ENCODE measurements at regions not wholly inside any gene's neighbourhood (a gene's known extent, or its start where the extent isn't known, plus 50 kb on each side); places are given as distances from the start of the nearest gene placed in this dataset.
"Not testable (repeated sequence)": the region's sequence is repeated elsewhere in the genome, so short reads cannot be mapped to it uniquely, and the experiment has no call there.

DNA sequence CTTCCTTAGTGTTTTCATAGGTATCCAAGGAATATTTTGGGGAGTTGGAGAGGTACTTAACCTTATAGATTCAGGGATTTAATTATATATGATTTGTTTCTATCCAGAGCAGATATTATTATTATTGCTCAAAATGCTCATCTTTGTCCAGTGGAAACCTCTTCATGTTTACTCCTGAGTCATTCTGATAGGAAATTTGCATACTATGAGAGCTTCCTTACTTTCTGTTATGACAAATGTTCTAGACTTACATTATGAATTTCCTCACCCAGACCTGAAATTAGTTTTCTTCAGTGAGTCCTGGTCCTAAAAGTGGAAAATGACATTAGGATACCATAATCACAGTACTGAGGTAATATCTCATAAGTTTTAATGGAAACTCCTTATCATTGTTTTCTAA lies 57.5 kb upstream of the PLPPR5 start:
- DNase-seq = no peak
- in situ Hi-C loops (cut with MboI; ENCODE audit: low pct_unique_long_range_greater_than_20kb, low sequenced_read_pairs) = no loop called here

DNA sequence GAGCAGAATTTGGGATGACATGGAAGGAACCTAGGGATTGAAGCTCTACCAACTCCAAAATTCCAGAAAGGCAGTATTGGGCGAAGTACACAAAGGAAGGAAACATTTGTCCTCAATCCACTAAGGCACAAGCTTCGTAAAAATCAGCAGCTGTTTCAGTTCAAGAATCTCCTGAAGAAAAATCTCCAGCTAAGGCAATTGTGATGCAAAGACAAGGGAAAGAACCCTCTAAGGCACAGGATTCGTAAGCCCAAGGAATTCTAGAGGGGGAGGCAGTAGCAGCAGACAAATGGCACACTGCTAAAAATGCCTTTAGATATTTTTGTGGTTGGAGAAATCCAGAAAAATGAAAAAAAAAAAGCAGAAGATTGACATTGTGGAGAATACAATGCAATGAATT lies 64.5 kb upstream of the PLPPR5 start:
- in situ Hi-C loops (cut with MboI; ENCODE audit: low pct_unique_long_range_greater_than_20kb, low sequenced_read_pairs) = no loop called here
- DNase-seq = no peak

DNA sequence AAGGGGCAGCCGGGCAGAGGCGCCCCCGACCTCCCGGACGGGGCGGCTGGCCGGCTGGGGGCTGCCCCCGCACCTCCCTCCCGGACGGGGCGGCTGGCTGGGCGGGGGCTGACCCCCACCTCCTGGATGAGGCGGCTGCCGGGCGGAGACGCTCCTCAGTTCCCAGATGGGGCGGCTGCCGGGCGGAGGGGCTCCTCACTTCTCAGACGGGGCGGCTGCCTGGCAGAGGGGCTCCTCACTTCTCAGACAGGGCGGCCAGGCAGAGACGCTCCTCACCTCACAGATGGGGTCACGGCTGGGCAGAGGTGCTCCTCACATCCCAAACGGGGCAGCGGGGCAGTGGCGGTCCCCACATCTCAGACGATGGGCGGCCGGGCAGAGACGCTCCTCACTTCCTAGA lies 73.9 kb upstream of the PLPPR5 start:
- DNase-seq; in situ Hi-C loops (cut with MboI; ENCODE audit: low pct_unique_long_range_greater_than_20kb, low sequenced_read_pairs): not testable (repeated sequence)

DNA sequence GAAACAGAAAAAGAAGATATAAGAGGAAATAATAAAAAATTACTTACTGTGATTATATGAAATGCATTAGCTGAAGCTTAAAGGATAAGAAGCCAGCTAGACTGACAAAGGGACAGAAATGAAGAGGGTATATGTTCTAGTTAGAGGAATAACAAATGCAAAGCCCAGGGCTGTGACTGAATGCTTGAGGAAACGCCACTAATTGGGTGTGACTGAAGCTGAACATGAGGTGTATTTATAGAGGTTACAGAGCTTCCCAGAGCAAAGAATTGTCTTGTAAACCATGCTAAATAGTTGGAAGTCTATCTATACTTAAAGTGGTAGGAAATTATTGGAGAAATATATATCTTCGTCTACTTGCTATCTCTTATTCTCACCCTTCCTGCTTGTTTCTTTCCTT lies 77.7 kb upstream of the PLPPR5 start:
- in situ Hi-C loops (cut with MboI; ENCODE audit: low pct_unique_long_range_greater_than_20kb, low sequenced_read_pairs) = no loop called here
- DNase-seq = no peak

DNA sequence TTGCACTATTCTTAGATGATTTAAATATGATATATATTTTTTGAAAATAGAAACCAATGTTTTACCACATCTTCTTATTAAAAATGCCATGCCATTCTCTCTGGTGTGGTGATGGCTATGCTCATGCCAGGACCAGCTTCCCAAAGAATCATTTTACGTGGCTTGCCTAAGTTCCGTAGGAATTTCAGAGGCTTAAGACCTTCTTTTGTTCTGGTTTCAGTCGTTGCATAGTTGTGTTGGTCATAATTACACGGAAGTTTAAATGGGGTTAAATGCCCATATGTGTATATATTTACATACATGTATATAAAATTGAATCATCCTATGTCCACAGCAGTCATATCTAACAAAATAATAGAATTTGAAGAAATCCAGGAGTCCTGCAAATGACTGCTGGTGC lies 78.7 kb upstream of the PLPPR5 start:
- in situ Hi-C loops (cut with MboI; ENCODE audit: low pct_unique_long_range_greater_than_20kb, low sequenced_read_pairs) = no loop called here
- no peak for DNase-seq

DNA sequence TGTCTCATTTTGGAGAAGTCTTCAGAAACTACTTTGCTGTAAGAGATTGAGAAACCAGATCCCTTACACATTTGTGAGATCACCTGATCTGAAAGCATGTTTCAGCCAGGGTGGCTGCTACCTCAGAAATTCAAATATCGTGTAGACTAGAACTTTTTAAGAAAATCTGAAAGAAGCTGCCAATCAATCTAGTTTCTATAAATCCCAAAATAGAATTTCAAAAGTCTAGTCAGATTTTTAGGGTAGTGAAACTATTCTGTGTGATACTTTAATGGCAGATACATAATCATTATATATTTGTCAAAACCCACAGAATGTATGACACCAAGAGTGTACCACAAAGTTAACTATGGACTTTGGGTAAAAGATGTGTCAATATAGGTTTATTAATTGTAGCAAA lies 79.9 kb upstream of the PLPPR5 start:
- in situ Hi-C loops (cut with MboI; ENCODE audit: low pct_unique_long_range_greater_than_20kb, low sequenced_read_pairs) = no loop called here
- DNase-seq = no peak

DNA sequence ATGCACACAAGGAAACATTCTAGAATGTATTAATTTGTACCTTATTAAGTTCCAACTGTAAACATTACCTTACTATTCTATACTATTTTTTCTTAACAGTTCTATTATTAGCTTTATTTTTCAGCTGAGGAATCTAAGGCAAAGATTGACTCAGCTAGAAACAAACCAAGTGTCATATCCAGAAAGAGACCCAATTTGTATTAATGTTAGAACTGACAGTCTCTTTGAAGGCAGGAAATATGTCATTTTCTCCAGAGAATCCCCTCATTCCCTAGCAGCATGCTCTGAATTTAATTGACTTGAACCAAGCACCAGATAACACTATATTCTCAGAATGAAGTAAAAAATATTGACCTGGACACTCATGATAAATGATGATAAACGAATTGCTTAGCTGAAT lies 81.4 kb upstream of the PLPPR5 start:
- no peak for DNase-seq
- in situ Hi-C loops (cut with MboI; ENCODE audit: low pct_unique_long_range_greater_than_20kb, low sequenced_read_pairs) = no loop called here

DNA sequence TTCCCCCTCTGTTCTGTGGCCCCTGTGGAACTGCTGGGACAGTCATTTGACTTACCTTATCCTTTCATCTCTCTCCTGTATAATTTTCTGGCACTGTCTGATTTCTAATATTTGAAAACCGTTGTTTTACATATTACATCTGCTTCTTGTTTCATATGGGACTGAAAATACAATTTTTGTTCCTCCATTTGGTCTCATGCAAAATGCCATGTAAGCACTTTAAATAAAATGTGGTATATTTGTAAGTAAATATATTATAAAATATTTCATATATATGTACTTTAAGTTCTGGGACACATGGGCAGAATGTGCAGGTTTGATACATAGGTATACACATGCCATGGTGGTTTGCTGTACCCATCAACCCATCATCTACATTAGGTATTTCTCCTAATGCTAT lies 93.9 kb upstream of the PLPPR5 start:
- in situ Hi-C loops (cut with MboI; ENCODE audit: low pct_unique_long_range_greater_than_20kb, low sequenced_read_pairs) = no loop called here
- DNase-seq = no peak

DNA sequence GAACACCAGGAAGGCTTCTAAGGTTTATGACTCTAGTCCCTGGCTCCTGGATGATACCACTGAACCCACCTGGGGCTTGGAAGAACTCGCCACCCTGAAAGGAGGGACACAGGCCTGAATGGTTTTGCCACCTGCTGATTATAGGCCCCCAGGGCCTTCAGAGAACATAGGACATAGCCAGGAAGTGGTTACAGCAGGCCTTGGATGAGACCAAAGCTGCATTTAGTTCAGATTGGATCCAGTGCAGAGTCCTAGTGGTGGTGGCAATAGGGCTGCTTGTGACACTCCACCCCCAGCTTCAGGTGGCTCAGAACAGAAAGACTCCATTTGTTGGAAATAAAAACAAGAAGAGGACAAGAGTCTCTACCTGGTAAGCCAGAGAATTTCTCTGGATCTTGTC lies 101.6 kb upstream of the PLPPR5 start:
- DNase-seq = no peak
- in situ Hi-C loops (cut with MboI; ENCODE audit: low pct_unique_long_range_greater_than_20kb, low sequenced_read_pairs) = no loop called here

DNA sequence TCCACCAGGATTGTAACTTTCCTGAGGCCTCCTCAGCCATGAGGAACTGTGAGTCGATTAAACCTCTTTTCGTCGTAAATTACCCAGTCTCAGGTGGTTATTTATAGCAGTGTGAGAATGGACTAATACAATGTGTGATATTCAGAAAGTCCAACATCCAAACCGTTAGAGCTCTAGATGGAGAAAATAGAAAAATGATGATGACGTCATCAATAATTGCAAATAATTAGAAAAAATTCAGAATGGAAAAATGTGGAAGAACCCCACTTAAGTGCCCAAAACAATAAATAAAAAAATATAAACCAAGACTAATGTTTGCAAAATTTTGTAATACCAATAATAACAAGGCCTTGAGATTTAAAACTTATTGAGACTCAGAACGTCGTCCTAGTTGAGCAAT lies 103.0 kb upstream of the PLPPR5 start:
- in situ Hi-C loops (cut with MboI; ENCODE audit: low pct_unique_long_range_greater_than_20kb, low sequenced_read_pairs) = no loop called here
- DNase-seq = no peak

DNA sequence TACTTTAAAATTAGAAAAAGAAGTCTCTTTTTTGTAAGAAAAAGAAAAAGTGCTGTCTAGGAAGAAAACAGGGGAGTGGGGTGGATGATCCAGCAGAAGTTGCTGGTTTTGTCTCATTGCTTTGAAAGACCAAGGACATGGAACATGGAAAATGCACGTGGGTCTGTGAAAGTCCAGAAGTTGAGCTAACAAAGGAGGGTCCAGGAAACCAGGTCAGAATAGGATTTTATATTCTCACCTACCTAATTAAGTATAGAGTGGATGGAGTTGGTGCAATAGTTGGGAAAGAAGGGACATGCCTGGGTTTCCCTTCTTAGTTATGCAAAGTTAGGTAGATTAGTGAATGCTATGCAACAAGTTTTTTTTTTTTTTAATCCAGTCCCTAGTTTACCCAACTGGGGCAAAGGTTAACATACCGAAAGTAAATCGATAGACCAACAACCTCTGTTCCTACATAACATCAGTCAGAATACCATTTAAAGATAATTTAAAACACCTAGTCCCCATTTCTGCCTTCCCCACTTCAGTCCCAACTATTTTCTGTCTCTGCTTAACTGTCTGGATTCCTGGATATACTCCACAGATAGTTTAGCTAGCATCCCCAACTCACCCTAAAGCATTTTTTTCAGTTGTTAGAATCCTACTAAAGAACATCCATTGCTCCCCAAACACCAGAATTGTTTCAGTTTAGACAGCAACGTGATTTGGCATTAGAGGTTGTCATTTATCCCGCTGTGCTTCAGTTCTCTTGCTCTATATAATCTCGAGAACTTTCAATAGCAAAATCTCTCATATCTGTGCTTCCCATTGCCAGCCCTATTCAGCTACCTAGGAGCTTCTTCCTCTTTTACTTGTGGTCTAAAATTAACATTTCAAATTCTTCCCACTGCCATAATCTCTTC lies 105.7 kb upstream of the PLPPR5 start:
- in situ Hi-C loops (cut with MboI; ENCODE audit: low pct_unique_long_range_greater_than_20kb, low sequenced_read_pairs) = no loop called here
- peak; percentile 3 for DNase-seq

DNA sequence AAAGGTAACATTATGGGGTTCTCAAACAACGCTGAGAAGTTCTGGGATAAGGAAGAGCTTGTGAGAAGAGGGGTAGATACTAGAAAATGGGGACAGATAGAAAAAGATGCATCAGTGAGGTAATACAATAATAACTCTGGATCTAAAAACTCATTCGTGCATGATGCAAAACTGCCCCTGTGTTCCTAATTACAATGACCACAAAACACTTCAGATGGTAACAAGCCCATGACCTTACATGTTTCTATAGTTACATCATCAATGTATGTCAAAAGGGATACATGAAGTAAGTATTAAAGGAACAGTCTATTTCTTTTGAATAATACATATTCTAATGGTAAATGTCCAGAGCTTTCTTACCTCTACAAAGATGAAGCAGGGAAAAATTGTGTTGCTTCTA lies 110.6 kb upstream of the PLPPR5 start:
- no peak for DNase-seq
- in situ Hi-C loops (cut with MboI; ENCODE audit: low pct_unique_long_range_greater_than_20kb, low sequenced_read_pairs) = no loop called here

DNA sequence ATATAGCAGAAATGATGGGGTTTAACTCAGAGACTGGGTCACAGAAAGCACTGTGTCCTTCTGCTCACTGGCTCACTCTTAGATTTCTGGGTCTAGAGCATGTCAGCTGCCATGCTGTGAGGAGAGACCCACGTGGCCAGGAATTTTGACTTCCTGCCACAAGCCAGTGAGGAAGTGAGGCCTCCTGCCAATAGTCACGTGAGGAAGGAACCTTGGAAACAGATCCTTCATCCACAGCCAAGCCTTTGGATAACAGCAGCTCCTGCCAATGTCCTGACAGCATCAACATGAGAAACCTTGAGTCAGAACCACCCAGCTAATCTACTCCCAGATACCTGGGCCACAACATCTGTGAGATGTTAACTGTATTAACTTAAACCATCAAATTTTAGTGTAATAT lies 114.5 kb upstream of the PLPPR5 start:
- in situ Hi-C loops (cut with MboI; ENCODE audit: low pct_unique_long_range_greater_than_20kb, low sequenced_read_pairs) = no loop called here
- no peak for DNase-seq

DNA sequence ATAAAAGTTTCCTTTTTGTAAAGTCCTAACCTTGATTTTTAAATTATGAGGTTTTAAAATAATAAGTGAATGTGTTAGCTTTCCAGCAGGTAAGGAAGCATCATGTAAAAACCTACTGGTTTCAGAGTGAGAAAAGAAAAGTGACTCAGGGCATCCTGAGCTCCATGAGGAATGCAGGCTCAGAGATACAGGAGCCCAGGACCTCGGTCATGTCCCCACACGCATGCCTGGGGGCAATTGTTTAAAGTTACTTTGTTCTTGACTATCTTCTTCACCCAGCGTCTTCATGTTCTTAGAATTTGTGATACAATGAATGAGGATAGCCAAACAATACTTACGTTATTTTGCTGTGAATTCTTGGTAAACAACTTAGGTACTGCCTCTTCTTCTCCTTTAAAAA lies 117.4 kb upstream of the PLPPR5 start:
- no peak for DNase-seq
- in situ Hi-C loops (cut with MboI; ENCODE audit: low pct_unique_long_range_greater_than_20kb, low sequenced_read_pairs) = no loop called here

DNA sequence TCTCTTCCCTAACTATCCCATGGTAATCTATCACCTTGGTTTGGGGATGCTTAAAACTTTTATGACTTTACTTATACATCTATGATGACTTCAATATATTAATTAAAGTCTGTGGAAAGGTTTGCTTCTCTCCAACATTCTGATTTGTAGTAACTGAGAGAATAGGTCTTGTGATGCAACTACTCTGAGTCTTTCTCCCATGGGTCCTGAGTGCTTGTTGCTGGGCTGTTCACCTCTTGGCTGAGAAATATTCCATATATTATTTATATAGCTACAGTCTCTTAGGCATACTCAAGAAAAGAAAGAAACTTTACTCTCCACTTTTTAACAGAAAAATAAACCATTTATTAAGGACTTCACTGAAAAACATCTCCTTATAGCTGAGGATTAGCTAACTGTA lies 119.3 kb upstream of the PLPPR5 start:
- DNase-seq = no peak
- in situ Hi-C loops (cut with MboI; ENCODE audit: low pct_unique_long_range_greater_than_20kb, low sequenced_read_pairs) = no loop called here

DNA sequence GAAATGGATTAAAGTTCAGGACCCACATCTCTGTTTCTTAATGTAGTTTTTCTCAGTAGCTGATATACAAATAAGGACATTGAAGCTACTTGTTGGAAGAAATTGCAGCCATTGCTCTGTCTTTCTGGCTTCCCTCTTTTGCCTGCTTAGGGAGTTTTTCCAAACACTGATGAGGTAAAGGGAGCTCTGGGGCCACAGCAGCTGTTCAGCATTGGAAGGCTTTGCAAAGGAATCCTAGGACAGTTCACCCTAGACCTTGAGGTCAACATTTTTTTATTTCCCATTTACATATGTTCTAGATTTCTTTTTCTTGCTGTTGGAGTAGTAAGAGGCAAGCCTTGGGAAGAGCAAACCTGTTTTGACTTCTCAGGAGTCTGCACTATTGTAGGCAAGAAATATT lies 126.9 kb upstream of the PLPPR5 start:
- in situ Hi-C loops (cut with MboI; ENCODE audit: low pct_unique_long_range_greater_than_20kb, low sequenced_read_pairs) = no loop called here
- DNase-seq = no peak

DNA sequence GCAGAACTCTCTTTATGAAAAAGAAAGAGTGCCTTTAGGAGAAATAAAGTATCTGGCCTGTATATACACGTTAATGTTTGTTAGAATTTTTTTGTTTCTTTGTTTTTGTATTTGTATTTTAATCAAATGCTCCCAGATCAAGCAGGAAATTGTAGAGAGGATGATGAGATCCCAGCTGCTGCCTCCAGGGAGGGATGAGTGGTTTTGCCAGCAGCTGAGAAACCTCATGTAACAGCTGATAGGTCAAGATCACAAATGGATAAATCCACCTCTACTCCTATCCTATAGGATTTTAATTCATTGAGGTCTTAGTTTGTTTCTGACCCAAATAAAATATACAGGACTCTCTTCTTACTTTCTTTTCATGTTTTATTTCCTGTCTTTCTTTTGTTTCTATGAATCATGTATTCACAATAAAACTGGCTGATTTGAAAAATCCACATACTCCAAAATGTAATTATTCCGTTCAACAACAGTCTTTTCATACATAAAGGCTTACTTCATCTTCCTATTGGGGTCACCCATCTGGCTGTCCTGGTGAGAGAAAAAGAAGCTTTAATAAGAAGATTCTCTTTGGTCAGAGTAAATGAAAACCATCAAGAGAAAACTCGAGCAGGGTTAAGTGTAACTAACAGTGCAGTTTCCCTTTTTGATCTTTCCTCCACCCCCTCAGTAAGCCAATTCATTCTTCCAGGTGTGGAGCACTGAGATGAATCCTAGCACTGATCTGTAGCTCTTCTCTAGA lies 129.3 kb upstream of the PLPPR5 start:
- in situ Hi-C loops (cut with MboI; ENCODE audit: low pct_unique_long_range_greater_than_20kb, low sequenced_read_pairs) = no loop called here

DNA sequence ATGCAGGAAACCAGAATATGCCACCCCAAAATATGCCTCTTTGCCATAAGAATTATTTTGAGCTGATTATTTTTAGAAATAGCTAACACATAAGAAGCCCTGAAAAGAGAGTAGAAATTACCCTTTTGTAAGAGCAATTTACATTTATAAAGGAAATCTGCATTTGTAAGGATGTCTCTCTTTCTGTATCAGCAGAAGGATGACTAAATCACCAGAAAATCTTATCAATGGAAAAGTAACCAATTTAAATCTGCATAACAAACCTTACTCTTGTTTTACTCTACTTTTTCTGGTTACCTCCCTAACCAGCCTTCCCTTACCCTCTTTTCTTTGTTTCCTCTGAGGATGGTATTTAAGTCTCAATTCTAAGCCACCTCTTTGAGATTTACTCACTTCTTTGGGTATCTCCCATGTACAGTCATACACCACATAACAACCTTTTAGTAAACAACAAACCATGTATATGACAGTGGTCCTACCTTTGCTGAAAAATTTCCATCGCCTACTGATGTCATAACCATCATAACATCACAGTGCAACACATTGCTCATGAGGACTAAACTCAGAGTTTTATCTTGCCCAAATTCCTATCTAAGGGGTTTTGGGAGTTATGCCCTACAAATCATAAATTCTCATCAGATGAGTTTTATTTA lies 126.6 kb upstream of the PLPPR4 start:
- in situ Hi-C loops (cut with MboI; ENCODE audit: low pct_unique_long_range_greater_than_20kb, low sequenced_read_pairs) = no loop called here
- no peak for DNase-seq

More for the DNA sequence above, 129.3 kb upstream of the PLPPR5 start:
- no peak for DNase-seq

DNA sequence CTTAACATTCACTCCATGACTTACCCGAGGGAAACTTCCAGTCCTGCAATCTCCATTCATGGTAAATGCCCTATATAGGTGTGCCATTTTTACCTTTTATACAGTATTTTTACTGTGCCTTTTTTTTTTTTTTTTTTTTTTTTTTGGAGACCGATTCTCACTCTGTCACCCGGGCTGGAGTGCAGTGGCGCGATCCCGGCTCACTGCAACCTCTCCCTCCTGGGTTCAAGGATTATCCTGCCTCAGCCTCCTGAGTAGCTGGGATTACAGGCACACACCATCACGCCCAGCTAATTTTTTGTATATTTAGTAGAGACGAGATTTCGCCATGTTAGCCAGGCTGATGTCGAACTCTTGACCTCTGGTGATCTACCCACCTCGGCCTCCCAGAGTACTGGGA lies 124.4 kb upstream of the PLPPR4 start:
- DNase-seq = no peak
- in situ Hi-C loops (cut with MboI; ENCODE audit: low pct_unique_long_range_greater_than_20kb, low sequenced_read_pairs) = no loop called here

DNA sequence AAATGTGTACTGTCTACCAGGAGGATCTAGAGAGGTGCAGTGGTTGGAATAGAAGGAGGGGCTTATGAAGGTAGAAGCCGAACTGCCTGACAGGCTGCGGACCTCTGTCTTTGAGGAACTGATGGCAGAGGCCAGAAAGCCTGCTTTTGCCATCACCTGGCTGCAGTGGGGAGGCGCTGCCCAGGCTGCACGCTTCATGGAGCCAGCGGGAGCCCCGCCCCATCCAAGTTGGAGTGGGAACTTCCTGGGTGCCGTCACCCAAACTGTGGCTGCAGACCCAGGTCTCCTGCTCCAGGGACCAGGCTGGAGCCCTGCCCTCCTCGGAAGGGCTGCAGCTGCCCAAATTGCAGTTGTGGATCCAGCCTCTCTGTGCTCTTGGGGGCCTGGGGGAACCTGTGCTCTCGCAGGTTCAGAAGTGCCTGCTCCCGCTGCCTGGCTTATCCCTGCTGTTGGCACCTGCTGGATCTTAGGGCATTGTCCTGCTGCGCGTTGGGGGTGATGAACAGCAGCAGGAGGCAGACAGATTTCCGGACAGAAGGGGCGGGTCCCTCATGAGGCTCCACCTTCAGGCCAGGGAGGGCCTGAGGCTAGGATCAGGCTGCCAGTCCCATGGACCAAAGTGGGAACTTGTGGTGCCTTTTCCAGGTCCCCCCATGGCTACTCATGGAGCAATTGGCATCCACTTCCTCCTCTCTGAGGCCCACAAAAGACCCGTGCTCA lies 118.0 kb upstream of the PLPPR4 start:
- in situ Hi-C loops (cut with MboI; ENCODE audit: low pct_unique_long_range_greater_than_20kb, low sequenced_read_pairs) = no loop called here
- DNase-seq = no peak

Measured in KBM-7 (cell line).